Bronchial epithelial cell (primary cell): ENCODE measurements at regions not wholly inside any gene's neighbourhood (a gene's known extent, or its start where the extent isn't known, plus 50 kb on each side); places are given as distances from the start of the nearest gene placed in this dataset.

Source experiments
- DNase-seq: peaks from one replicate; pipeline ENCODE4 v3.0.0-alpha.2; 2010; ENCODE audit warnings: low read depth
- FAIRE-seq: peaks from 2 replicates; lab custom pipeline; 2011; peaks lifted over from hg19 to GRCh38; lab: Jason Lieb, UNC
- H3K27me3 ChIP-seq: 2 replicates; pipeline ENCODE4 v1.5.1; 2011; ENCODE audit warnings: low read length; ENCODE audit not compliant: control insufficient read depth, insufficient read depth
- H3K36me3 ChIP-seq: 2 replicates; pipeline ENCODE4 v1.5.1; 2011; ENCODE audit warnings: low read length; ENCODE audit not compliant: control insufficient read depth, insufficient read depth
- H3K4me3 ChIP-seq: 2 replicates; pipeline ENCODE4 v1.5.1; 2011; ENCODE audit warnings: mild to moderate bottlenecking, low read depth, low read length, control low read depth
- TF ChIP-seq, protein P1 (sequence below): IDR thresholded peaks from 2 replicates; pipeline ENCODE4 v1.5.1; 2011; ENCODE audit warnings: mild to moderate bottlenecking, moderate library complexity, low read length, control low read depth, inconsistent platforms; ENCODE audit not compliant: insufficient read depth, severe bottlenecking

DNA sequence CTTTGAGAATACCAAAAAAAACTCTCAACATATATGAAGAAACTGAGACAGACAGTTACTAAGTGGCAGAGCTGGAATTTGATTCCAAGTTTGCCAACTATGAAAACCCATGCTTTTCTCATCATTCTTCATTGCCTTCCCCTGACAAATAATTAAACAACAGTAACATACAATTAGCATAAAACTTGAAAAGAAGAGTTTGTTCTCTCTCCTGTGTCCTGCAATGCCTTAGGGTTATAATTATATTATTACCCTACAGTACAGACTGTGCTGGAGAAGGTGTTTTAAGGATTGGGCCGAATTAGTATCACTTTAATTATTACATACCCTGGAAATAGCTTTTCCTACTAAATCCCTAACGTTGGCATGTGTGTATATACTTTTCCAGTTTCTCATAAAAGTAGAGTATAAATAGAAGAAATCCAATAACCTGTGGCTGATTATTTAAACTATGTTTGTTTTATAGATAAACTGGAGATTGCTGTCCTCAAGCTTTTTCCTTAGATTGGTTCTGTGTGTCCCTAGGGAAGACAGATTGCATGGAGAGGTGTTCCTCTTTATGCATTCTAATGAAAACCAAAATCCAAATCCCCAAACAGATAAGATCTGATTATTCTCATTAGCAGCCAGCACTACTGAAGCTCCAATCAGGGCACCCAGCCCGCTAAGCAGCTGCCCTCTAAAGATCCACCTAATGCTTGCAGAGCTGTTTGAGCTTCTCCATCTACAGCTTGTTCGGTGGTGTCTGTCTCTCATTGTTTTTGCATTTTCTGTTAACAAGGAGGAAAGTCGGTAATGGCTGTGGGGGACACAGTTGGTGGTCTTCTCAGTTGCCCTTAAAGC is 156.3 kb downstream of the TM2D1 start:
- DNase-seq (no peak), FAIRE-seq (no peak)

GRCh38 chr1:61566177-61566576 is 158.8 kb downstream of the TM2D1 start:
- no peak for FAIRE-seq
- TF ChIP-seq, protein P1, sequence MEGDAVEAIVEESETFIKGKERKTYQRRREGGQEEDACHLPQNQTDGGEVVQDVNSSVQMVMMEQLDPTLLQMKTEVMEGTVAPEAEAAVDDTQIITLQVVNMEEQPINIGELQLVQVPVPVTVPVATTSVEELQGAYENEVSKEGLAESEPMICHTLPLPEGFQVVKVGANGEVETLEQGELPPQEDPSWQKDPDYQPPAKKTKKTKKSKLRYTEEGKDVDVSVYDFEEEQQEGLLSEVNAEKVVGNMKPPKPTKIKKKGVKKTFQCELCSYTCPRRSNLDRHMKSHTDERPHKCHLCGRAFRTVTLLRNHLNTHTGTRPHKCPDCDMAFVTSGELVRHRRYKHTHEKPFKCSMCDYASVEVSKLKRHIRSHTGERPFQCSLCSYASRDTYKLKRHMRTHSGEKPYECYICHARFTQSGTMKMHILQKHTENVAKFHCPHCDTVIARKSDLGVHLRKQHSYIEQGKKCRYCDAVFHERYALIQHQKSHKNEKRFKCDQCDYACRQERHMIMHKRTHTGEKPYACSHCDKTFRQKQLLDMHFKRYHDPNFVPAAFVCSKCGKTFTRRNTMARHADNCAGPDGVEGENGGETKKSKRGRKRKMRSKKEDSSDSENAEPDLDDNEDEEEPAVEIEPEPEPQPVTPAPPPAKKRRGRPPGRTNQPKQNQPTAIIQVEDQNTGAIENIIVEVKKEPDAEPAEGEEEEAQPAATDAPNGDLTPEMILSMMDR: no peak
- H3K27me3 ChIP-seq: no peaks in the 10 kb centered on the region
- no peak overlapping the region for H3K4me3 ChIP-seq
- H3K36me3 ChIP-seq: no peaks in the 10 kb centered on the region
- no peak for DNase-seq

More for the DNA sequence above, 156.3 kb downstream of the TM2D1 start:
- TF ChIP-seq, protein P1: no peak
- no peak overlapping the region for H3K4me3 ChIP-seq
- H3K36me3 ChIP-seq: no peaks in the 10 kb centered on the region
- H3K27me3 ChIP-seq: no peaks in the 10 kb centered on the region

DNA sequence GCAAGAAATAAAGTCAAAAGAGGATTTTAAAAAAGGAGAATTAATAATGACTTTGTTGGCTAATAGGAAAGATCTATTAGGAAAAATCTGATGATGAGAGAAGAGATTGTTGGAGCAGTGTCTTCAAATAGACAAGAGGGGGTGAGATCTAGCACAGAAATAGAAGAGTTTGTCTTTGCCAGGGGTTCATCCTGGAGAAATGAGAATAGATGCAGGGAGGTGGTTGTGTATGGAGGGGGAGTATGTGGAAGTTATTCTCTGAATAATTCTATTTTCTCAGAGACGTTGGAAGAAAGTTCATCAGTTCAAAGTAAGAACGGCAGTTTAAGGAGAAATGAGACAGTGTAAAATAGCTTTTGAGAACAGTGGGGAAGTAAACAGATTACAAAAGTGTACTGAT is 161.3 kb downstream of the TM2D1 start:
- TF ChIP-seq, protein P1: no peak
- DNase-seq (no peak), FAIRE-seq (no peak)
- Histone ChIP-seq H3K4me3 (no peak overlapping the region), H3K36me3 (no peaks in the 10 kb centered on the region), H3K27me3 (no peaks in the 10 kb centered on the region)

DNA sequence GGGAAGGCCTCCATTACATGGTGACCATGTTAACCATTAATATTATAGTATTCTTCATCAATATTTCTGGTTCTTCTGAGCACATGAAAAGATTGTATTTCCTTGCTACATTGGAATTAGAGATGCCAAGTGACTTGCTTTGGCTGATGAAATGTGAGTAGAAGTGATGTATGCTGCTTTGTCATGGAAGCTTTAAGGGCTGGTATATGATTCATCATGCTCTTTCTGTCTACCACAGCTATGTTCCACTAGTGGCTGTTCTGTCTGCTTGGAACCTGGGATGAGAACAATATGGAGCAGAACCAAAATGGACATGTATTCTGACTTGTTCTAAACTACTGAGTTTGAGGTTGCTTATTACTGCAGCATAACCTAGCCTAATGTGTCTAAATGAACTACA is 163.3 kb downstream of the TM2D1 start:
- FAIRE-seq (peak; percentile 90), DNase-seq (peak; percentile 75)
- no peaks in the 10 kb centered on the region for H3K36me3 ChIP-seq

GRCh38 chr1:61560385-61560784 is 164.6 kb downstream of the TM2D1 start:
- FAIRE-seq (no peak), DNase-seq (no peak)
- Histone ChIP-seq H3K4me3 (no peak overlapping the region), H3K36me3 (no peaks in the 10 kb centered on the region), H3K27me3 (no peaks in the 10 kb centered on the region)
- TF ChIP-seq, protein P1: no peak

More for the DNA sequence above, 163.3 kb downstream of the TM2D1 start:
- Histone ChIP-seq H3K4me3 (no peak overlapping the region), H3K27me3 (no peaks in the 10 kb centered on the region)
- TF ChIP-seq, protein P1: no peak

DNA sequence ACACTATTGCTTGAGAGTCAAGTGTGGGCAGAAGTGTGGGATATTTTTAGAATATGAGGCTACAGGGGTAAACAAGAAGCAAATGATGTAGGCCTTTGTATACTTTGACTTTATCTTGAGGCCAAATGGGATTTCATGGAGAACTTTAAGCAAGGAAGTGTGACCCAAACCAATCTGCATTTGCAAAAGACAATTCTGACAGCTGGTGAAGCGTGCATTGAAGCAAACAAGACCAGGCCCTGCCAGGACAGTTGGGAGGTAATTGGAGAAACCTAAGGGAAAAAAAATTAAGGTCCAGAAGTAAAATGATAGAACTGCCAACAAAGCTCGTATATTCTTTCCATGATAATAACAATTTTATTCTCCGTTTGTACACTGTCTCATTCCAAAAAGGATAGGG is 168.3 kb downstream of the TM2D1 start:
- DNase-seq (no peak), FAIRE-seq (no peak)
- Histone ChIP-seq H3K4me3 (no peak overlapping the region), H3K27me3 (no peaks in the 10 kb centered on the region), H3K36me3 (no peaks in the 10 kb centered on the region)
- TF ChIP-seq, protein P1: no peak
